Tibial nerve (tissue), 4 donors: ENCODE measurements at regions not wholly inside any gene's neighbourhood (a gene's known extent, or its start where the extent isn't known, plus 50 kb on each side); places are given as distances from the start of the nearest gene placed in this dataset.

Experiments used
- DNase-seq, 2 donors: peaks; one replicate each; pipeline ENCODE4 v3.0.0-alpha.2; 2019; ENCODE audit warnings: low spot score in 2 of 2
- H3K27ac ChIP-seq, 4 donors: fragments of 200-600 bp; sonication (generic) in 3 of 4; one replicate each; pipeline ENCODE4 v1.5.1; 2017 to 2019; ENCODE audit warnings: mild to moderate bottlenecking in 1 of 4
- H3K27me3 ChIP-seq, 2 donors: fragments of 200-600 bp; sonication (generic) in 1 of 2; one replicate each; pipeline versions ENCODE4 v1.5.1 to v1.6.0; 2017 to 2019
- H3K36me3 ChIP-seq, 3 donors: fragments of 200-600 bp; sonication (generic); one replicate each; pipeline ENCODE4 v1.5.1; 2018 to 2019
- H3K4me1 ChIP-seq, 4 donors: fragments of 200-600 bp; sonication (generic) in 3 of 4; one replicate each; pipeline ENCODE4 v1.5.1; 2017 to 2019
- H3K4me3 ChIP-seq, 4 donors: fragments of 200-600 bp; sonication (generic) in 3 of 4; one replicate each; pipeline ENCODE4 v1.5.1; 2017 to 2019; ENCODE audit warnings: mild to moderate bottlenecking in 1 of 4, moderate library complexity in 1 of 4
- H3K9me3 ChIP-seq, 4 donors: fragments of 200-600 bp; sonication (generic) in 3 of 4; one replicate each; pipeline ENCODE4 v1.5.1; 2017 to 2019
- CTCF ChIP-seq, 5 experiments: fragments of 200-600 bp in 3 of 5; fragments of 450-650 bp in 2 of 5; sonication (generic) in 3 of 5; IDR thresholded peaks; one replicate each; pipeline ENCODE4 v1.5.1; 2016 to 2019; ENCODE audit warnings: antibody characterized with exemption in 5 of 5, mild to moderate bottlenecking in 3 of 5, moderate library complexity in 2 of 5
- EP300 ChIP-seq, 2 donors: sonication (generic); formaldehyde crosslinking; IDR thresholded peaks; one replicate each; pipeline ENCODE4 v1.6.1; 2017; ENCODE audit warnings: antibody characterized with exemption in 2 of 2, mild to moderate bottlenecking in 1 of 2
- POLR2A ChIP-seq, 2 donors: fragments of 450-650 bp; IDR thresholded peaks; one replicate each; pipeline ENCODE4 v1.6.1; 2017; ENCODE audit warnings: antibody characterized with exemption in 2 of 2, mild to moderate bottlenecking in 2 of 2, moderate library complexity in 2 of 2
- WGBS, 2 donors: methylation state at CpG; one replicate each; pipeline ENCODE4 v1.1.5; 2018; 5-methylcytosine and 5-hydroxymethylcytosine counted together

- H3K4me3 ChIP-seq: no peak overlapping the region
- no peaks in the 10 kb centered on the region for H3K27me3 ChIP-seq
- WGBS, 2 donors: 86 to 100% methylated on average over 2 of the region's 2 CpGs
- DNase-seq: no peak
- TF ChIP-seq CTCF (IDR thresholded peaks at IDR 0.05) (no peak), EP300 (IDR thresholded peaks at IDR 0.05) (no peak), POLR2A (IDR thresholded peaks at IDR 0.05) (no peak)
- H3K36me3 ChIP-seq: no peaks in the 10 kb centered on the region
- no peak overlapping the region for H3K27ac ChIP-seq
- no peaks in the 10 kb centered on the region for H3K9me3 ChIP-seq
- H3K4me1 ChIP-seq: no peaks in the 10 kb centered on the region
These were observed 163.4 kb upstream of the NSMCE3 start for GRCh38 chr15:29433050-29433318.

GRCh38 chr15:29432191-29433049 is 162.8 kb upstream of the NSMCE3 start:
- no peaks in the 10 kb centered on the region for H3K9me3 ChIP-seq
- TF ChIP-seq CTCF (IDR thresholded peaks at IDR 0.05): no peak
- no peak for TF ChIP-seq EP300 (IDR thresholded peaks at IDR 0.05)
- no peak for TF ChIP-seq POLR2A (IDR thresholded peaks at IDR 0.05)
- no peaks in the 10 kb centered on the region for H3K4me1 ChIP-seq
- no peak overlapping the region for H3K27ac ChIP-seq
- DNase-seq: no peak
- no peaks in the 10 kb centered on the region for H3K36me3 ChIP-seq
- WGBS, 2 donors: 84 to 89% methylated on average over 11 of the region's 11 CpGs
- H3K27me3 ChIP-seq: no peaks in the 10 kb centered on the region
- H3K4me3 ChIP-seq: no peak overlapping the region

GRCh38 chr15:29430831-29431230 is 161.2 kb upstream of the NSMCE3 start:
- H3K27ac ChIP-seq: no peak overlapping the region
- TF ChIP-seq EP300 (IDR thresholded peaks at IDR 0.05): no peak
- TF ChIP-seq CTCF (IDR thresholded peaks at IDR 0.05): no peak
- no peak for TF ChIP-seq POLR2A (IDR thresholded peaks at IDR 0.05)
- H3K9me3 ChIP-seq: no peaks in the 10 kb centered on the region
- no peak for DNase-seq
- no peak overlapping the region for H3K4me3 ChIP-seq
- WGBS, 2 donors: 87 to 88% methylated on average over 10 of the region's 10 CpGs
- H3K36me3 ChIP-seq: no peaks in the 10 kb centered on the region
- H3K27me3 ChIP-seq: no peaks in the 10 kb centered on the region
- H3K4me1 ChIP-seq: no peaks in the 10 kb centered on the region

- DNase-seq: no peak
- Histone ChIP-seq H3K9me3 (no peaks in the 10 kb centered on the region), H3K4me1 (no peaks in the 10 kb centered on the region), H3K27ac (no peak overlapping the region), H3K36me3 (no peaks in the 10 kb centered on the region), H3K27me3 (no peaks in the 10 kb centered on the region), H3K4me3 (no peak overlapping the region)
- TF ChIP-seq CTCF (IDR thresholded peaks at IDR 0.05) (no peak), POLR2A (IDR thresholded peaks at IDR 0.05) (no peak), EP300 (IDR thresholded peaks at IDR 0.05) (no peak)
- 85 to 95% methylated on average over 4 of the region's 4 CpGs for WGBS, 2 donors
These were observed 160.5 kb upstream of the NSMCE3 start for GRCh38 chr15:29430124-29430523.

GRCh38 chr15:29429584-29429983 is 160.0 kb upstream of the NSMCE3 start:
- no peak for DNase-seq
- Histone ChIP-seq H3K36me3 (no peaks in the 10 kb centered on the region), H3K9me3 (no peaks in the 10 kb centered on the region), H3K27ac (no peak overlapping the region), H3K27me3 (no peaks in the 10 kb centered on the region), H3K4me1 (no peaks in the 10 kb centered on the region), H3K4me3 (no peak overlapping the region)
- no peak for TF ChIP-seq POLR2A (IDR thresholded peaks at IDR 0.05)
- no peak for TF ChIP-seq EP300 (IDR thresholded peaks at IDR 0.05)
- no peak for TF ChIP-seq CTCF (IDR thresholded peaks at IDR 0.05)
- 87 to 91% methylated on average over 13 of the region's 13 CpGs for WGBS, 2 donors
